C4-2B (cell line): ENCODE measurements at regions not wholly inside any gene's neighbourhood (a gene's known extent, or its start where the extent isn't known, plus 50 kb on each side); places are given as distances from the start of the nearest gene placed in this dataset.

Experiments
- CTCF ChIP-seq: fragments of 450-650 bp; conservative IDR thresholded peaks from 2 replicates; pipeline ENCODE4 v1.5.1; 2017; ENCODE audit warnings: mild to moderate bottlenecking
- ZFX ChIP-seq: fragments of 450-650 bp; IDR thresholded peaks from 2 replicates; pipeline ENCODE4 v1.6.1; 2017

- TF ChIP-seq CTCF (no peak), ZFX (no peak)
Measured at GRCh38 chr5:87774804-87775203, 362.1 kb upstream of the CCNH start.
